Thoracic aorta (tissue), 2 donors: ENCODE measurements at regions not wholly inside any gene's neighbourhood (a gene's known extent, or its start where the extent isn't known, plus 50 kb on each side); places are given as distances from the start of the nearest gene placed in this dataset.

ENCODE experiments used
- ATAC-seq: fragments of 150-250 bp; one replicate; pipeline ENCODE4 v1.8.0; 2017; ENCODE audit warnings: low read depth; ENCODE audit not compliant: insufficient number of reproducible peaks, low FRiP score
- DNase-seq: peaks from one replicate; pipeline ENCODE4 v3.0.0-alpha.2; 2020; ENCODE audit warnings: low spot score
- H3K27ac ChIP-seq, 2 donors: fragments of 200-600 bp; sonication (generic); 1 replicate in 1 of 2; 2 replicates in 1 of 2; pipeline ENCODE4 v1.5.1; 2016; ENCODE audit warnings: mild to moderate bottlenecking in 2 of 2, moderate library complexity in 2 of 2
- H3K27me3 ChIP-seq: fragments of 200-600 bp; sonication (generic); replicated peaks from 2 replicates; pipeline ENCODE4 v1.6.0; 2016; ENCODE audit warnings: mild to moderate bottlenecking; ENCODE audit not compliant: insufficient read depth
- H3K36me3 ChIP-seq: fragments of 200-600 bp; sonication (generic); one replicate; pipeline ENCODE4 v1.5.1; 2016
- H3K4me1 ChIP-seq, 2 donors: fragments of 200-600 bp; sonication (generic); 1 replicate in 1 of 2; 2 replicates in 1 of 2; pipeline versions ENCODE4 v1.5.1 to v1.6.0; 2016; ENCODE audit warnings: low read depth in 2 of 2, mild to moderate bottlenecking in 1 of 2; ENCODE audit not compliant: control insufficient read depth in 1 of 2
- H3K4me3 ChIP-seq: fragments of 200-600 bp; sonication (generic); 2 replicates; pipeline ENCODE4 v1.5.1; 2016; ENCODE audit warnings: mild to moderate bottlenecking
- H3K9me3 ChIP-seq: fragments of 200-600 bp; sonication (generic); 2 replicates; pipeline ENCODE4 v1.5.1; 2016
- CTCF ChIP-seq: fragments of 200-600 bp; sonication (generic); IDR thresholded peaks from one replicate; pipeline ENCODE4 v1.5.1; 2019; ENCODE audit warnings: antibody characterized with exemption

DNA sequence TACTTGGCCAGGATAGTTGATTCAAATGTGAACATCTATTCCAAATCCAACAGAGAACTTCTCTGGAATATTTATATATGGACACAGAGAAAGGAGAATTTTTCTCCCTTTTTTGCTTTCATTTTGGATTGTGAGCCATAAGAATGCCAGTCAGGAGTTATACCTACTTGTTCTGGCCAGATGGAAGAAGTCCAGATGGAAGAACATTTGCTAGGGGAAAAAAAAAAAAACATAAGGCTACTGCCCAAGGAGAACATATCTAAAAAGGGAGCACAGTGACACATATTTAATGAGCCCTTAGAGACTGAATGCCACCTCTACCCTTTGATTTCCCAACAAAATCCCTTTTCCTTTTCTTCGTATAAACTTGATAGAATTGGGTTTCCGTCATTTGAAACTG lies 61.7 kb upstream of the PPP2R2B start:
- Histone ChIP-seq H3K9me3 (no peaks in the 10 kb centered on the region), H3K27me3 (no peaks in the 10 kb centered on the region), H3K4me1 (peaks cover 0 to 2% of the 10 kb centered on the region in 2 donors), H3K27ac (no peak overlapping the region), H3K4me3 (peak overlapping the region; percentile 19), H3K36me3 (no peaks in the 10 kb centered on the region)
- ATAC-seq (no peak), DNase-seq (no peak)
- no peak for TF ChIP-seq CTCF

DNA sequence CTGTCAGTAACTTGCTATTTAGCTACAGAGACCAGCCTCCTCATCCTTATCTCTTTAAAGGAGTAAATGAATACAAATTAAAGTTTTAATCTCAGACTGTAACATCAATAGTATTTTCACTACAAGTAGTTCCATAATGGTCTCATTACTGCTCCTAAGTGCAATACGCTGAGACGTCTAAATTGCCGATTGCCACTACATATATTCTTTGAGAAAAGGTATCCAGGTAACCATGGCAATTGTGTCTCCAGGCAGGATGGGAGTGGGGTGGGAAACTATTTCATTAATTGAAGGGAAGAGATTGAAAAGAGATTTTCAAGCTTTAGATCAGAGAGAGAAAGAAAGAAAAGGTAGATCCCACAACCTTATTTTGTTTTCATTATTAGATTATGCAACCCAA lies 65.5 kb upstream of the PPP2R2B start:
- Histone ChIP-seq H3K27me3 (no peaks in the 10 kb centered on the region), H3K4me1 (peaks cover 0 to 4% of the 10 kb centered on the region in 2 donors), H3K36me3 (no peaks in the 10 kb centered on the region), H3K27ac (no peak overlapping the region), H3K9me3 (no peaks in the 10 kb centered on the region), H3K4me3 (no peak overlapping the region)
- ATAC-seq (no peak), DNase-seq (no peak)
- TF ChIP-seq CTCF, result no peak

DNA sequence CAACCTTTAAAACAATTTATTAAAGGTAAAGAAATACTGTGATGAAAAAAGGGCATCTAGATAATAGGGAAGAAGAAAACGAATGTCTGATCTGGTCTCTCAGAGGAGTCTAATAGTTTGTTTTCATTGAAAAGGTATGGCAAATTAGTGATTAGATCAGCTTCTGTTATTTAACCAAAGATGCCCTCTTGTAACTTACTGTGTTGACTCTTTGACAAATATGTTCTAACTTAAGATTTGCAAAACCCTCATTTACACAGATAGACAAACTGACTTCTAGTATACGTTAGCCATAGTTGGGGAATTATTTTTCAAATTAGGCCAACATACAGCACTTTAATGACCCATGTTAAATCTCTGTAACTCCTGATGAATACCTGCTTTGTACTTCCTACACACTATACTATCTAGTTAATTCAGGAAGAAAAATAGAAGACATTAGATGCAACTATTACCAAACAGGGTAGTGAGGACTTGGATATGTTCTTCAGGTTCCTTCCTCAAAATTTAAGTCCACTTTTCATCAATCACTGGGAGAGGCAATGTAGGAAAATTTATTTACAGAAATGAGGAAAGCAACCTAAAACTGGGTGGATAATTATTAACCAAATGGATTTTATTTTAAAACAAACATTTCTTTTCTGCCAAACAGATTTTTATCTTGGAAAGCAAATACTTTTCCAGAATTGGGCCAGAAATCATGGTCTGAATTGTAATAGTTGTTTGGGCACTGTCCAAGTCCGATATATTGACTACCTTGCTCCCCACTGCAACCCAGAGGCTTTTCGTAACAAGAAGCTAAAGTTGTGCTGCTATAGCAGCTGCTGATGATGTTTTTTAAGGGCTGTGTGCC lies 66.4 kb upstream of the PPP2R2B start:
- ATAC-seq (no peak), DNase-seq (no peak)
- TF ChIP-seq CTCF, result no peak
- Histone ChIP-seq H3K27me3 (no peaks in the 10 kb centered on the region), H3K4me1 (peaks cover 0 to 4% of the 10 kb centered on the region in 2 donors), H3K9me3 (no peaks in the 10 kb centered on the region), H3K27ac (no peak overlapping the region), H3K36me3 (no peaks in the 10 kb centered on the region), H3K4me3 (no peak overlapping the region)

DNA sequence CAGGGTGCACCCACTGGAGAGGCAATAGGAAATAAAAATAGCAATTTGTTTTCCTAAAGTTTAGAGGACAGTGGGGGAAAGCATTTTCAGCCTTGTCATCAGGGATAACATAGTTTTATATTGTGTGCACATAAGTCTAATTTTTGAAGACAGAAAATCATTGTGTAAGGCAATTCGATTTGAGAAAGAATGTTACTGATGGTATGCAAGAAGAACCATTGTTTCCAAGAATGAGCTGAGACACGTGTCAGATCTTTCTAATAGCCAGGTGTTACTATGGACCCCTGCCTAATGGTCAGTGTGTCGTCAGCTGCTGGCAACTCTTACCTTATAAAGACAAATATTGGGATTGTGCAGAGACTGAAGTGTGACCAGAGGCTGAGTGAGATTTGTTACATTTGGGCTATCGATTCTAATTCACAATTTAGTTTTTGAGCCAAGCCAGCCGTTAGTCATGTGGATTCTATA lies 67.1 kb upstream of the PPP2R2B start:
- ATAC-seq (no peak), DNase-seq (no peak)
- H3K4me3 ChIP-seq, result no peak overlapping the region
- H3K9me3 ChIP-seq, result no peaks in the 10 kb centered on the region
- no peaks in the 10 kb centered on the region for H3K36me3 ChIP-seq
- no peak for TF ChIP-seq CTCF
- H3K27me3 ChIP-seq, result no peaks in the 10 kb centered on the region
- H3K4me1 ChIP-seq, result peaks cover 0 to 4% of the 10 kb centered on the region in 2 donors
- no peak overlapping the region for H3K27ac ChIP-seq

- H3K27ac ChIP-seq, result no peak overlapping the region
- ATAC-seq, result no peak
- TF ChIP-seq CTCF, result no peak
These were observed 68.8 kb upstream of the PPP2R2B start for GRCh38 chr5:146947181-146947941.

More at GRCh38 chr5:146947181-146947941, 68.8 kb upstream of the PPP2R2B start:
- Histone ChIP-seq H3K9me3 (no peaks in the 10 kb centered on the region), H3K27me3 (no peaks in the 10 kb centered on the region), H3K4me3 (no peak overlapping the region), H3K36me3 (no peaks in the 10 kb centered on the region), H3K4me1 (peaks cover 0 to 4% of the 10 kb centered on the region in 2 donors)
- DNase-seq, result no peak
